DND-41 (cell line): ENCODE measurements at regions not wholly inside any gene's neighbourhood (a gene's known extent, or its start where the extent isn't known, plus 50 kb on each side); places are given as distances from the start of the nearest gene placed in this dataset.

Experiments used
- ATAC-seq: fragments of 200-7000 bp; cut with Tn5 transposase; 3 replicates; pipeline ENCODE4 v1.9.1; 2021; ENCODE audit warnings: low read depth; ENCODE audit not compliant: insufficient read depth
- DNase-seq: peaks from one replicate; pipeline ENCODE4 v3.0.0-alpha.2; 2020
- H2AFZ ChIP-seq: 2 replicates; pipeline ENCODE4 v1.6.0; 2012; ENCODE audit warnings: low read depth, low read length
- H3K27ac ChIP-seq: 2 replicates; pipeline ENCODE4 v1.5.1; 2012; ENCODE audit warnings: low read length, inconsistent platforms
- H3K27me3 ChIP-seq: fragments of 200-600 bp; sonication (generic); 2 replicates; pipeline ENCODE4 v1.6.0; 2012; ENCODE audit warnings: low read length, mild to moderate bottlenecking, inconsistent platforms; ENCODE audit not compliant: insufficient read depth, poor library complexity
- H3K36me3 ChIP-seq: 2 replicates; pipeline ENCODE4 v1.5.1; 2012; ENCODE audit warnings: low read length, inconsistent platforms; ENCODE audit not compliant: insufficient read depth
- H3K4me1 ChIP-seq: 2 replicates; pipeline ENCODE4 v1.5.1; 2012; ENCODE audit warnings: mild to moderate bottlenecking, low read length; ENCODE audit not compliant: insufficient read depth
- H3K4me2 ChIP-seq: 2 replicates; pipeline ENCODE4 v1.6.0; 2012; ENCODE audit warnings: mild to moderate bottlenecking, moderate library complexity, low read length, inconsistent platforms; ENCODE audit not compliant: insufficient read depth
- H3K4me3 ChIP-seq, 2 experiments: fragments of 200-600 bp in 1 of 2; shearing (Covaris generic) in 1 of 2; 2 replicates each; pipeline ENCODE4 v1.5.1; 2012 to 2016; ENCODE audit warnings: inconsistent platforms in 2 of 2, low read length in 2 of 2, mild to moderate bottlenecking in 2 of 2, low read depth in 1 of 2, moderate library complexity in 1 of 2
- H3K79me2 ChIP-seq: 2 replicates; pipeline ENCODE4 v1.6.0; 2012; ENCODE audit warnings: low read length, inconsistent platforms; ENCODE audit not compliant: insufficient read depth
- H3K9ac ChIP-seq: 2 replicates; pipeline ENCODE4 v1.6.0; 2012; ENCODE audit warnings: low read depth, mild to moderate bottlenecking, inconsistent platforms, low read length, moderate library complexity
- H3K9me3 ChIP-seq: 2 replicates; pipeline ENCODE4 v1.5.1; 2012; ENCODE audit warnings: low read length, moderate library complexity, mild to moderate bottlenecking, inconsistent platforms; ENCODE audit not compliant: insufficient read depth, severe bottlenecking
- H4K20me1 ChIP-seq: 2 replicates; pipeline ENCODE4 v1.6.0; 2012; ENCODE audit warnings: low read length; ENCODE audit not compliant: insufficient read depth
- EZH2 ChIP-seq: IDR thresholded peaks from 3 replicates; pipeline ENCODE4 v1.6.1; 2012; ENCODE audit warnings: borderline replicate concordance, low read depth, mild to moderate bottlenecking, moderate library complexity, low read length, inconsistent platforms; ENCODE audit not compliant: severe bottlenecking
- TF ChIP-seq, protein P1 (sequence below): IDR thresholded peaks from 2 replicates; pipeline ENCODE4 v1.5.1; 2012; ENCODE audit warnings: borderline replicate concordance, low read length, moderate library complexity, mild to moderate bottlenecking; ENCODE audit not compliant: poor library complexity, severe bottlenecking; ENCODE audit errors: extremely low read depth

- H3K27me3 ChIP-seq, result no peaks in the 10 kb centered on the region
- H3K36me3 ChIP-seq, result no peaks in the 10 kb centered on the region
- no peak for ATAC-seq
- no peak for TF ChIP-seq EZH2
- TF ChIP-seq, protein P1, sequence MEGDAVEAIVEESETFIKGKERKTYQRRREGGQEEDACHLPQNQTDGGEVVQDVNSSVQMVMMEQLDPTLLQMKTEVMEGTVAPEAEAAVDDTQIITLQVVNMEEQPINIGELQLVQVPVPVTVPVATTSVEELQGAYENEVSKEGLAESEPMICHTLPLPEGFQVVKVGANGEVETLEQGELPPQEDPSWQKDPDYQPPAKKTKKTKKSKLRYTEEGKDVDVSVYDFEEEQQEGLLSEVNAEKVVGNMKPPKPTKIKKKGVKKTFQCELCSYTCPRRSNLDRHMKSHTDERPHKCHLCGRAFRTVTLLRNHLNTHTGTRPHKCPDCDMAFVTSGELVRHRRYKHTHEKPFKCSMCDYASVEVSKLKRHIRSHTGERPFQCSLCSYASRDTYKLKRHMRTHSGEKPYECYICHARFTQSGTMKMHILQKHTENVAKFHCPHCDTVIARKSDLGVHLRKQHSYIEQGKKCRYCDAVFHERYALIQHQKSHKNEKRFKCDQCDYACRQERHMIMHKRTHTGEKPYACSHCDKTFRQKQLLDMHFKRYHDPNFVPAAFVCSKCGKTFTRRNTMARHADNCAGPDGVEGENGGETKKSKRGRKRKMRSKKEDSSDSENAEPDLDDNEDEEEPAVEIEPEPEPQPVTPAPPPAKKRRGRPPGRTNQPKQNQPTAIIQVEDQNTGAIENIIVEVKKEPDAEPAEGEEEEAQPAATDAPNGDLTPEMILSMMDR, result no peak
- H3K4me2 ChIP-seq, result no peak overlapping the region
- no peak overlapping the region for H2AFZ ChIP-seq
- H3K4me3 ChIP-seq, result no peak overlapping the region
- no peaks in the 10 kb centered on the region for H3K9me3 ChIP-seq
- H3K79me2 ChIP-seq, result no peaks in the 10 kb centered on the region
- H3K9ac ChIP-seq, result no peak overlapping the region
- H4K20me1 ChIP-seq, result no peaks in the 10 kb centered on the region
- peaks cover 39% of the 10 kb centered on the region for H3K4me1 ChIP-seq
- H3K27ac ChIP-seq, result no peak overlapping the region; the same call in 1 of the 2 replicates
- DNase-seq, result no peak
Observed at GRCh38 chr7:142529591-142529990, 219.7 kb upstream of the PRSS1 start.

DNA sequence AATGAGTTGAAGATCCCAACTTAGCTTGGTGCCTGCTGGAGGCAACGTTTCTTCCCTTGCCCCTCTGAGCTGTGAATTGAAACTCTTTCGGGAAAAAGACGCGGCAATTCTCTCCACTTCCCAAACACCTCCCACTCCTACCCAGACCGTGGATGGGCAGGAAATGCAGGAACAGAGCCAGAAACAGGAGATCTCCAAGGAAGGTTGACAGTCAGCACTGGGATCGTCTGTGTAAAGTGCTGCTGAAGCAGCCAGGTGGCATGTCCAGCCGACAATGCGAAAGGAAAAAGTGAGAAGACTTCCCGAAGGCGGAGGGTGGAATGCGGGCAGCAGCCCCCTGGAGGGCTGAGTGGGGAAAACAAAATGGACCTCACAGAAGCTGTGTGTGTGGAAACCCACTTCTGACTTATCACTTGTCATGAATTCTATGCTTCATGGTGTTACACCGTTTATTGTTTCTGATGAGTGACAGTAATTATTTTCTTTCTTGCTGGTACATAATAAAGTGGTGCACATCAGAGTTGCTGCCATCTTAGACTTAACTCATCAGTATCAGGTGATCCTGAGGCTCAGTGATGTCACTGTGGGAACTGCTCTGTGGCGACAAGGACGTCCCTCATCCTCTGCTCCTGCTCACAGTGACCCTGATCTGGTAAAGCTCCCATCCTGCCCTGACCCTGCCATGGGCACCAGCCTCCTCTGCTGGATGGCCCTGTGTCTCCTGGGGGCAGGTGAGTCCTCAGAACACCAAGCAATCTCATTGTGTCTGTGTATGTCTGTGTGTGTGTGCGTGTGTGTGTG is 220.5 kb upstream of the PRSS1 start:
- no peak overlapping the region for H3K4me2 ChIP-seq
- H2AFZ ChIP-seq, result no peak overlapping the region
- no peak for ATAC-seq

DNA sequence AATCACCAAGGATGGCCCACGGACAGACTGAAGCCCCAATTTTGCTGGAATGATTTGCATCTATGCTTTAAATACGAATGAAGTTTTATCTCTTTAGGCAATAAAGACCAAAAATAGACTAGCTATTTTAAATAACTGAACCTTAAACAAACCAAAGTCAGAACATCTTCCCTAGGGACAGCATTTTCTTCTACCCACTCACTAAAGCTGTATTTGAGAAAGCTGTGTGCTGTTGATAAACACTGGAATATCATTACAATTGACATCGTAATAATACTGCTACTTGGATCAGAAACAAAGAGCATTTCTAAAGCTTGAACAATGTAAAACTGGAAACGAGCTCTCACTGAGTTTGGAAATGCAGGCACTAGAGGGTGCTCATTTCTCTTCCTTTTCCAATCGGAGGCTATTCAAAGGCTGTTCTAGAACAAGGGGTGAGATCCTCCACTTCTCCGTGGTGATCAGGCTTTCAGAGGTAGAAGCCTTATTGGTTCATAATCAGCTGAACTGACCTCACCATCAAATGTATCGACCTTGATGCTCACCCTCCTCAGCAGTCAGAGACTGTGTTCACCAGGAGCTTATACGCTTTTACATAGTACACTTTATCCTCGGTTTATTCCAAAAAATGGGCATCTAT is 225.3 kb upstream of the PRSS1 start:
- no peaks in the 10 kb centered on the region for H3K27me3 ChIP-seq
- no peak overlapping the region for H3K9ac ChIP-seq
- no peak overlapping the region for H2AFZ ChIP-seq
- no peaks in the 10 kb centered on the region for H3K9me3 ChIP-seq
- no peak overlapping the region for H3K27ac ChIP-seq
- H3K4me1 ChIP-seq, result peaks cover 24% of the 10 kb centered on the region
- H4K20me1 ChIP-seq, result no peaks in the 10 kb centered on the region
- no peak for TF ChIP-seq EZH2
- TF ChIP-seq, protein P1, result peak; percentile 5
- ATAC-seq (no peak), DNase-seq (no peak)
- H3K79me2 ChIP-seq, result no peaks in the 10 kb centered on the region
- no peaks in the 10 kb centered on the region for H3K36me3 ChIP-seq
- H3K4me2 ChIP-seq, result no peak overlapping the region
- H3K4me3 ChIP-seq, result no peak overlapping the region

More for the DNA sequence above, 220.5 kb upstream of the PRSS1 start:
- no peaks in the 10 kb centered on the region for H4K20me1 ChIP-seq
- no peaks in the 10 kb centered on the region for H3K9me3 ChIP-seq
- TF ChIP-seq, protein P1, result no peak
- no peak for TF ChIP-seq EZH2
- no peaks in the 10 kb centered on the region for H3K27me3 ChIP-seq
- no peaks in the 10 kb centered on the region for H3K79me2 ChIP-seq
- no peak overlapping the region for H3K4me3 ChIP-seq
- no peak for DNase-seq
- H3K9ac ChIP-seq, result no peak overlapping the region
- peaks cover 31% of the 10 kb centered on the region for H3K4me1 ChIP-seq
- H3K36me3 ChIP-seq, result no peaks in the 10 kb centered on the region
- H3K27ac ChIP-seq, result peak overlapping the region; percentile 31; the same call in 1 of the 2 replicates
